Dedifferentiated amniotic fluid mesenchymal stem cell (primary cell): ENCODE measurements at regions not wholly inside any gene's neighbourhood (a gene's known extent, or its start where the extent isn't known, plus 50 kb on each side); places are given as distances from the start of the nearest gene placed in this dataset.
A peak's percentile ranks its signal among the peaks of the same experiment; 100 is the strongest.
"Not testable (repeated sequence)": the region's sequence is repeated elsewhere in the genome, so short reads cannot be mapped to it uniquely, and the experiment has no call there.

Experiments used
- DNase-seq: peaks from one replicate; pipeline ENCODE4 v3.0.0-alpha.2; 2016; ENCODE audit errors: extremely low spot score

GRCh38 chr9:105114318-105114717, 130.1 kb upstream of the SLC44A1 start:
- no peak for DNase-seq

GRCh38 chr9:105114964-105115728, 129.3 kb upstream of the SLC44A1 start:
- DNase-seq, result no peak

- DNase-seq, result no peak
These were observed 128.2 kb upstream of the SLC44A1 start for GRCh38 chr9:105116052-105116868.

- DNase-seq, result no peak
These were observed 127.2 kb upstream of the SLC44A1 start for GRCh38 chr9:105117234-105117633.

- no peak for DNase-seq
These were observed 125.8 kb upstream of the SLC44A1 start for GRCh38 chr9:105118636-105119035.

- no peak for DNase-seq
These were observed 125.3 kb upstream of the SLC44A1 start for GRCh38 chr9:105119156-105119555.

- DNase-seq, result no peak
These were observed 122.5 kb upstream of the SLC44A1 start for GRCh38 chr9:105121861-105122430.

- not testable (repeated sequence) for DNase-seq
These were observed 119.9 kb upstream of the SLC44A1 start for GRCh38 chr9:105124598-105124997.

GRCh38 chr9:105126226-105126625, 118.2 kb upstream of the SLC44A1 start:
- DNase-seq, result no peak

- no peak for DNase-seq
These were observed 116.6 kb upstream of the SLC44A1 start for GRCh38 chr9:105127863-105128220.

GRCh38 chr9:105128908-105129600, 115.4 kb upstream of the SLC44A1 start:
- DNase-seq, result no peak

- DNase-seq, result no peak
These were observed 114.7 kb upstream of the SLC44A1 start for GRCh38 chr9:105129731-105130130.

GRCh38 chr9:105131981-105132380, 112.5 kb upstream of the SLC44A1 start:
- DNase-seq, result no peak

GRCh38 chr9:105132606-105133005, 111.8 kb upstream of the SLC44A1 start:
- peak; percentile 30 for DNase-seq

GRCh38 chr9:105138306-105138801, 106.1 kb upstream of the SLC44A1 start:
- DNase-seq, result no peak

GRCh38 chr9:105141146-105141975, 103.1 kb upstream of the SLC44A1 start:
- DNase-seq, result no peak

- DNase-seq, result no peak
These were observed 102.5 kb upstream of the SLC44A1 start for GRCh38 chr9:105141976-105142250.

GRCh38 chr9:105142406-105143135, 101.9 kb upstream of the SLC44A1 start:
- DNase-seq, result no peak

GRCh38 chr9:105143136-105143430, 101.4 kb upstream of the SLC44A1 start:
- DNase-seq, result no peak

GRCh38 chr9:105144076-105144475, 100.4 kb upstream of the SLC44A1 start:
- no peak for DNase-seq

- no peak for DNase-seq
These were observed 99.6 kb upstream of the SLC44A1 start for GRCh38 chr9:105144841-105145240.
